ENCODE measurements at regions not wholly inside any gene's neighbourhood (a gene's known extent, or its start where the extent isn't known, plus 50 kb on each side); places are given as distances from the start of the nearest gene placed in this dataset.

GRCh38 chr15:25624504-25625177 is 185.8 kb upstream of the UBE3A start:
- DNase-seq, result no peak
- Mint-ChIP-seq H3K36me3 (ENCODE audit: low read depth) (no peaks in the 10 kb centered on the region), H3K27me3 (peaks cover 4% of the 10 kb centered on the region), H3K9me3 (peaks cover 2% of the 10 kb centered on the region), H3K27ac (no peak overlapping the region), H3K4me3 (no peak overlapping the region), H3K4me1 (no peaks in the 10 kb centered on the region)
- ChIA-PET POLR2A (no interaction called here), CTCF (no interaction called here)

DNA sequence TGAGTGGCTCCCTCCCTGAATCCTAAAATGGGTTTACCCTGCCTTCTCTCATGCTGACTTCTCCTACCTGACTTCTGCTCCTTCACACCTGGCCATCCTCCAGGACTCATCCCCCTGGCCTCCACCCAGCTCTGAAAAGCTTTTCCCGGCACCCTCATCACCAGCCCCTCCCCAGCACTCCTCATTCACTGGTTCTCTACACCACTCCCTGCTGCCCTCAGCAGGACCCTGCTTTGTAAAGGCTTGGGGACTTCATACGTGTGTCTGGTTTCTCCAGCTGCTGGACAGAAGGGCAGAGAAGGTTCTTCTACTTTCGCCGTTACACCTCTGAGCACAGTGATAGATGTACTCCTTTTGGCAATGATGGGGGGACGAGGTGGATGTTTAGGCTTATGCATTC is 184.9 kb upstream of the UBE3A start:
- no peak overlapping the region for H3K27ac Mint-ChIP-seq
- ChIA-PET CTCF (no interaction called here), POLR2A (no interaction called here)

GRCh38 chr15:25620466-25620865 is 181.6 kb upstream of the UBE3A start:
- no peaks in the 10 kb centered on the region for H3K4me1 Mint-ChIP-seq
- ChIA-PET POLR2A (no interaction called here), CTCF (no interaction called here)
- DNase-seq, result no peak
- peaks cover 4% of the 10 kb centered on the region for H3K9me3 Mint-ChIP-seq
- no peaks in the 10 kb centered on the region for H3K36me3 Mint-ChIP-seq (ENCODE audit: low read depth)
- no peak overlapping the region for H3K27ac Mint-ChIP-seq
- H3K4me3 Mint-ChIP-seq, result no peak overlapping the region
- no peaks in the 10 kb centered on the region for H3K27me3 Mint-ChIP-seq

More for the DNA sequence above, 184.9 kb upstream of the UBE3A start:
- peaks cover 1% of the 10 kb centered on the region for H3K9me3 Mint-ChIP-seq
- H3K4me1 Mint-ChIP-seq, result no peaks in the 10 kb centered on the region
- no peak overlapping the region for H3K4me3 Mint-ChIP-seq
- H3K36me3 Mint-ChIP-seq (ENCODE audit: low read depth), result no peaks in the 10 kb centered on the region
- H3K27me3 Mint-ChIP-seq, result peaks cover 4% of the 10 kb centered on the region
- no peak for DNase-seq

DNA sequence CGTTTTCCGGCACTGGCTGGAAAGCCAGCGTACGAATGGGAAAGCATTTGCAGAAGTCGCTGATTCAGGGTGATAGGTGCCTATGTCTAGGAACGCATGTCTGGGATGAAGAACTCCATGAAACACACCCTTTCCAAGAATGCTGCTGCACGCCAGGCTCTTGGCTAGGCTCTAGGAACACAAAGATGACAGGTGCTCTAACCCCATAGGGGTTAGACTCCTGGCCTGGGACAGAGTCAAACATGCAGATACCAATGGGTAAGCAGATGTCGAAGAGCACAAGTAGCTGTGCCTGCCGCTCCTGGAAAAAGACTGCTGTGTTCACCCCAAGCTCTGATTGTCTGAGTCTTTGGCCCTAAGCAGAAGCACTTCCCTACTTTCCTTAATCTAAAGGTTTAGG is 180.9 kb upstream of the UBE3A start:
- Mint-ChIP-seq H3K9me3 (peaks cover 4% of the 10 kb centered on the region), H3K4me1 (no peaks in the 10 kb centered on the region), H3K27ac (no peak overlapping the region), H3K4me3 (no peak overlapping the region), H3K27me3 (no peaks in the 10 kb centered on the region), H3K36me3 (ENCODE audit: low read depth) (no peaks in the 10 kb centered on the region)
- DNase-seq, result no peak
- CTCF ChIA-PET, result no interaction called here
- POLR2A ChIA-PET, result no interaction called here

DNA sequence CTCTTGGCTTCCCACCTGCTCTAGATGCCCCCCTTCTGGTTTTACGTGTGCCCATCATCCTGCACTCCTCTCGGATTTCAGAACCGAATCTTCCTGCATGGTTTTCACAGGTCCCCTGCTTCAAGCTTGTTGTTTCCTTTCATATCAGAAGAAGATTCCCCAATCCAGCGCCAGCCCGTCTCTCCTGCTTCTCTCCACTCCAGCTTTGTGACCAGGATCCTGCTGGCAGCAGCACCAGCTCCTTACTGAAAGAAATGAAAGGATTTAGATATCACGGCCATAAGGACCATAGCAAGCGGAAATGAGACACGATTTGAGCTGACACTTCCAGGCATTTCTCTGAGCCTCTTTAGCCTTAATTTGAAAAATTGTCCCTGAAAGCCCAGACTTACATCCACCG is 180.3 kb upstream of the UBE3A start:
- ChIA-PET POLR2A (no interaction called here), CTCF (no interaction called here)
- no peak overlapping the region for H3K27ac Mint-ChIP-seq
- no peak for DNase-seq
- H3K27me3 Mint-ChIP-seq, result no peaks in the 10 kb centered on the region
- no peak overlapping the region for H3K4me3 Mint-ChIP-seq
- peaks cover 4% of the 10 kb centered on the region for H3K9me3 Mint-ChIP-seq
- no peaks in the 10 kb centered on the region for H3K4me1 Mint-ChIP-seq
- H3K36me3 Mint-ChIP-seq (ENCODE audit: low read depth), result no peaks in the 10 kb centered on the region

- no peak overlapping the region for H3K27ac Mint-ChIP-seq
- no peaks in the 10 kb centered on the region for H3K36me3 Mint-ChIP-seq (ENCODE audit: low read depth)
- ChIA-PET CTCF (no interaction called here), POLR2A (no interaction called here)
- no peak for DNase-seq
- peaks cover 4% of the 10 kb centered on the region for H3K9me3 Mint-ChIP-seq
- no peak overlapping the region for H3K4me3 Mint-ChIP-seq
- H3K27me3 Mint-ChIP-seq, result no peaks in the 10 kb centered on the region
- H3K4me1 Mint-ChIP-seq, result no peaks in the 10 kb centered on the region
These were observed 179.3 kb upstream of the UBE3A start for GRCh38 chr15:25618161-25618560.

GRCh38 chr15:25616471-25616870 is 177.6 kb upstream of the UBE3A start:
- H3K4me3 Mint-ChIP-seq, result no peak overlapping the region
- no peaks in the 10 kb centered on the region for H3K36me3 Mint-ChIP-seq (ENCODE audit: low read depth)
- POLR2A ChIA-PET, result no interaction called here
- no peaks in the 10 kb centered on the region for H3K27me3 Mint-ChIP-seq
- H3K4me1 Mint-ChIP-seq, result no peaks in the 10 kb centered on the region
- CTCF ChIA-PET, result no interaction called here
- DNase-seq, result no peak
- H3K27ac Mint-ChIP-seq, result no peak overlapping the region
- peaks cover 4% of the 10 kb centered on the region for H3K9me3 Mint-ChIP-seq

DNA sequence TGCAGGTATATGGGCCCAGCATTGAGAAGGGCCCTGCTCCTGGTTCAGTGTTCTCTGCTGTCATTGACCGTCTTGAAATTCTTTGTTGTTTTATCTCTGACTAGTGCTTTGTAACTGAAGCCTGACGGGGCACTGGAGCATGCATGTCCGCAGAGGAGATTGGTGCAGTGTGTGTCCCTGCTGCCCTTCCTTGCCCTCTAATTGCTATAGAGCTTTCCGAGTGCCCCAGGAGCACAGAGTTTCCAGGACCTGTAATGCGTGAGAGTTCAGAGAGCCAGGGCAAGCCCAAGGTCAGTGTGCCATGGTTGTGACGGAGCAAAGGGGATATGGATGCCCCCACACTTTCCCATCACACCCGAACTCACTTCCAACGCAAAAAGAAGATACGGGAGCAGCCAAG is 174.3 kb upstream of the UBE3A start:
- Mint-ChIP-seq H3K9me3 (no peaks in the 10 kb centered on the region), H3K27me3 (no peaks in the 10 kb centered on the region), H3K27ac (no peak overlapping the region), H3K4me3 (no peak overlapping the region), H3K4me1 (no peaks in the 10 kb centered on the region), H3K36me3 (ENCODE audit: low read depth) (no peaks in the 10 kb centered on the region)
- no peak for DNase-seq
- POLR2A ChIA-PET, result no interaction called here
- CTCF ChIA-PET, result no interaction called here

DNA sequence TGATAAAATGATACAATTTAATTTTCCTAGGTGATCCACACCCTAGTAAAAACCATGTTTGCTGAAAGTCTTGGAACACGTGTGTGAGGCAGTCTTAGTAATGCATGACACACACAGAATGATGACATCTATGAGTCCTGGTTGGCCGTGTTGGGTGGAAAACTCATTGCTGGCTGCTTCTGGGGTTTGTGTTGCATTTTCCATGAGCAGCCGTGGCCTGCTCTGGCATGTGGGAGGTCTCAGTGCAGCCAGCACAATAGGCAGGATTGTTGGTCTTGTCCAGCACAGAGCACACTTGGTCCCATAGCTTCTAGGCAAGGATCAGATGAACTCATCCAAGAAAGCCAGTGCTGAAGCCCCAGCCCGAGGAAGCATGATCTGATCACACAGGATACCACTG is 172.8 kb upstream of the UBE3A start:
- H3K9me3 Mint-ChIP-seq, result no peaks in the 10 kb centered on the region
- no peak overlapping the region for H3K4me3 Mint-ChIP-seq
- no peaks in the 10 kb centered on the region for H3K4me1 Mint-ChIP-seq
- H3K27ac Mint-ChIP-seq, result no peak overlapping the region
- CTCF ChIA-PET, result no interaction called here
- no peaks in the 10 kb centered on the region for H3K36me3 Mint-ChIP-seq (ENCODE audit: low read depth)
- POLR2A ChIA-PET, result no interaction called here
- DNase-seq, result no peak
- peaks cover 2% of the 10 kb centered on the region for H3K27me3 Mint-ChIP-seq

GRCh38 chr15:25609371-25609770 is 170.5 kb upstream of the UBE3A start:
- no peaks in the 10 kb centered on the region for H3K9me3 Mint-ChIP-seq
- peaks cover 3% of the 10 kb centered on the region for H3K27me3 Mint-ChIP-seq
- no peaks in the 10 kb centered on the region for H3K36me3 Mint-ChIP-seq (ENCODE audit: low read depth)
- no peak overlapping the region for H3K27ac Mint-ChIP-seq
- ChIA-PET POLR2A (no interaction called here), CTCF (no interaction called here)
- no peak overlapping the region for H3K4me3 Mint-ChIP-seq
- H3K4me1 Mint-ChIP-seq, result no peaks in the 10 kb centered on the region
- no peak for DNase-seq

- Mint-ChIP-seq H3K36me3 (ENCODE audit: low read depth) (no peaks in the 10 kb centered on the region), H3K4me1 (no peaks in the 10 kb centered on the region), H3K27me3 (peaks cover 7% of the 10 kb centered on the region), H3K27ac (no peak overlapping the region), H3K9me3 (no peaks in the 10 kb centered on the region), H3K4me3 (no peak overlapping the region)
- ChIA-PET POLR2A (no interaction called here), CTCF (no interaction called here)
- DNase-seq, result no peak
These were observed 170.1 kb upstream of the UBE3A start for GRCh38 chr15:25608926-25609325.

- H3K9me3 Mint-ChIP-seq, result no peaks in the 10 kb centered on the region
- H3K4me3 Mint-ChIP-seq, result no peak overlapping the region
- DNase-seq, result no peak
- no peak overlapping the region for H3K27ac Mint-ChIP-seq
- H3K4me1 Mint-ChIP-seq, result no peaks in the 10 kb centered on the region
- ChIA-PET POLR2A (no interaction called here), CTCF (no interaction called here)
- peaks cover 8% of the 10 kb centered on the region for H3K27me3 Mint-ChIP-seq
- H3K36me3 Mint-ChIP-seq (ENCODE audit: low read depth), result no peaks in the 10 kb centered on the region
These were observed 166.3 kb upstream of the UBE3A start for GRCh38 chr15:25605151-25605550.

DNA sequence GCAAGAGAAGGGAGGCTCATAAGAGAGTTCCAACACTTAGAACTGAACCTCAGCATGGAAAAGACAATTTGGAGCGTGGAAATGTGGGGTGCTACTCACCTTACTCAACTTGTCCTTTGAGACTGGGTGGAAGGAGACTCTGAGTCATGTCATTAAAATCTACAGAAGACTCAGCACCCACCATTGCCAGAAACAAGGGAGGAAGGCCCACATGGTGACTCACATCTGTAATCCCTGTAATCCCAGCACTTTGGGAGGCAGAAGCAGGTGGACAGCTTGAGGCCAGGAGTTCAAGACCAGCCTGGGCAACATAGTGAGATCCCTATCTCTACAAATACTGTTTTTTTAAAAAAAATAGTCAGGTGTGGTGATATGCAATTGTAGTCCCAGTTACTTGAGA is 161.9 kb upstream of the UBE3A start:
- Mint-ChIP-seq H3K36me3 (ENCODE audit: low read depth) (no peaks in the 10 kb centered on the region), H3K9me3 (peaks cover 4% of the 10 kb centered on the region), H3K27me3 (peaks cover 5% of the 10 kb centered on the region), H3K4me3 (no peak overlapping the region), H3K27ac (no peak overlapping the region), H3K4me1 (no peaks in the 10 kb centered on the region)
- CTCF ChIA-PET, result no interaction called here
- POLR2A ChIA-PET, result no interaction called here
- DNase-seq, result no peak

DNA sequence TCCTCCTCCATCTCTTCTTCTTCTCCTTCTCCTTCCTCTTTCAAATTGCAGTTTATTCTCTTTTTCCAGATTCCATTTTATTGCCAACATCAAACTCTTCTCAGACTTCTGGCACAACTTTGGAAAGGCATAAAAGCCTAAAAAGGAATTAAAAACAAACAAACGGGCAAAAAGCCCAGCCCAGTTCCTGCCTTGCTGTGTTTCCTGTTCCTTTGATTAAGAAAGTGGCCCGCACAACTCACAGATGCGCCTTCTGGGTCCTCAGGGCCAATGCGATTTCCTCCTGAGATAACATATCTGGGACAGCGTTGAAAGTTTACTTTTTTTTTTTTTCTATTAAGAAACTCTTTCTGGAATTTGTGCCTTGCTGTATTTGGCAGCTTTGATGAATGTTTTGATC is 158.7 kb upstream of the UBE3A start:
- ChIA-PET CTCF (no interaction called here), POLR2A (no interaction called here)
- DNase-seq, result no peak
- Mint-ChIP-seq H3K4me3 (no peak overlapping the region), H3K36me3 (ENCODE audit: low read depth) (no peaks in the 10 kb centered on the region), H3K4me1 (no peaks in the 10 kb centered on the region), H3K27ac (no peak overlapping the region), H3K9me3 (peaks cover 4% of the 10 kb centered on the region), H3K27me3 (no peaks in the 10 kb centered on the region)
